GM21723 (cell line): ENCODE measurements at regions not wholly inside any gene's neighbourhood (a gene's known extent, or its start where the extent isn't known, plus 50 kb on each side); places are given as distances from the start of the nearest gene placed in this dataset.

Source experiments
- ATAC-seq: cut with Tn5 transposase; IDR thresholded peaks from one replicate; pipeline ENCODE4 v1.9.1; 2021; ENCODE audit warnings: mild to moderate bottlenecking, moderate library complexity; ENCODE audit not compliant: unreplicated experiment

DNA sequence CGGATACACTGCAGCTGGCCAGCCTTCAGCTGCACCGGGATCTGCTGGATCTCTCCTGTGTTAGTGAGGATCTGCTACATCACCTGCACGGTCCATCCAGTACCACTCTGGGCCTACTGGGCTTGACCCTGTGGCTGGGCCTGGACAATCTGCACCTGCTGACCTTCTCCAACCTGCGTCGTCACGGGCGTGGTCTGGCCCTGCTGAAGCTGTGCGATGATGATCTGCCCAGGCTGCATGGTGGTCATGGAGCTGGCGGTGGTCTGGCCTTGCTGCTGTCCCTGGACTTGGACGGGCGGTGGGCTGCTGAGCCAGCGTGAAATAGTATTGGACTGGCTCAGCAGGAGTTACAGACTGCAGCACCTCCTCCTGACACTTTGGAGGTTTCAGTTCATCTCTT, 137.1 kb upstream of the GAS1 start:
- no peak for ATAC-seq

DNA sequence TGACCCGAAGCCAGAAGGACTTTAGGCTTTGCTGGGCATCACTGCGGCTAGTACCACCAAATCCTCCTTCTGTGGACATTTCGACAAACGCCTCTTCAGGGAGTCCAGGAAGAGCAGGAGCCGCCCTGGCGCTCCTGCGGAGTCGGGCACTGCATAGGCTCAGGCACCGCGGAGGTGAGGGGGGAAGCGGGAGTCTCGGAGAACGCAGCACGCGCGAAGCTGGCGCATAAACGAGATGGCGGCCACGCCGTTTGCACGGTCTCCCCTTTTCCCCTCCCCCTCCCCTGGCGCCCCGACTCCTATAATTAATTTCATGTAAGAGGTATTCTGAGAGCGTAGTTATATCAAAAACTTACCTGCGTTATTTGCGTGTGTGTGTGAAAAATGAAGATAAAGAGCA, 137.8 kb upstream of the GAS1 start:
- no peak for ATAC-seq

DNA sequence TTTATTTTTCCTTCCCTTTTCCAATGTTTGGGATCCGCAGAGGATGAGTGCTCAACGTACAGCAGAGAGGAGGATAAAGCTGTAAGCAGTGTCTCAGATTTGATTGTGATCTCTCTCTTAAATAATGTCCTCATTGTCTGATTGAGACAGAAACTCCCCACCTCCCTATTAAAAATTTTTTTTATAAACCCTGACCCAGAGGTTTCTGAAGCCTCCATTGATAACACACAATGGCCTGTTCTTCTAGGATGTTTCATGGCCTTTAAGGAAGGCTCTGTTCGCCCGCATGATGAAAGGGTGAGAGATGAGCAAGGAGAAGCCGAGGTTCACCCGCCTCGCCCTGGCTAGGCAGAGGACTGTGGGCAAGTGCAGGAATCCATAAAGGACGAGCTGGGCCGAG, 138.2 kb upstream of the GAS1 start:
- ATAC-seq: no peak

DNA sequence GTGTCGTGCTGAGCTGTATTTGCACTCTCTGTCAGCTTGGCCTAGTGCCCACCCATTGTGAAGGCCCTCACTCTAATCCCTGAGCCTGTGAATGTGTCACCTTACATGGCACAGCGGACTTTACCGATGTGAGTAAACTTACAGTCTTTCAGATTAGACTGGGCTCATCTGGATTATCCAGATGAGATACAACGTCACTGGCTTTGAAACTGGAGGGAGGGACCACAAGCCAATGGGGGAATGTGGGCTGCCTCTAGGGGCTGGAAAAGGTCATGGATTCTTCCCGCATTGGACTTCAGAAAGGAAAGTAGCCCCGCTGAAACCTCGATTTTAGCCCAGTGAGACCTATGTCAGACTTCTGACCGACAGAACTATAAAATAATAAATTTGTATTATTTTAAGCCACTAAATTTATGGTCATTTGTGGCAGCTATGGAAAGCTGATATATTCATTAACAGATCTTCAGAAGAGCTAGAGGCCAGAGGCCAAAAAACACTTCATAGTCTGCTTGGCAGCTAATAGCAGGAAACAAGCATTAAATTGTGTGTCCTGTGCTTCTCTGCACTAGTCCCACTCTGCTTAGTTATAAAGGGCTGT, 139.0 kb upstream of the GAS1 start:
- no peak for ATAC-seq

DNA sequence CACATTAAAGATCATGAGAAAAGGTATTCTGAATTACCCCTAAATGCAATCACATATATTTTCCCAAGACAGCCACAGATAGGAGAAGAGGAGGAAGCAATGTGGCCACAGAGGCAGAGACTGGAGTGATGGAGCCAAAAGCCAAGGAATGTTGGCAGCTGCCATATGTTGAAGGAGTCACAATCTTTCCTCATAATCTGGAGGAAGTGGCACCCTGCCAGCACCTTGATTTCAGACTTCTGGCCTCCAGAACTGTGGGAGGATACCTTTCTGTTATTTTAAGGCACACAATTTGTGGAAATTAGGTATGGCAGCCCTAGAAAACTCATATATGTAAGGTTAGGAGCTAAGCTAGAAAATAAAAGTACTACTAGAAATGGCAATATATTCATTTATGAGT, 139.9 kb upstream of the GAS1 start:
- no peak for ATAC-seq

DNA sequence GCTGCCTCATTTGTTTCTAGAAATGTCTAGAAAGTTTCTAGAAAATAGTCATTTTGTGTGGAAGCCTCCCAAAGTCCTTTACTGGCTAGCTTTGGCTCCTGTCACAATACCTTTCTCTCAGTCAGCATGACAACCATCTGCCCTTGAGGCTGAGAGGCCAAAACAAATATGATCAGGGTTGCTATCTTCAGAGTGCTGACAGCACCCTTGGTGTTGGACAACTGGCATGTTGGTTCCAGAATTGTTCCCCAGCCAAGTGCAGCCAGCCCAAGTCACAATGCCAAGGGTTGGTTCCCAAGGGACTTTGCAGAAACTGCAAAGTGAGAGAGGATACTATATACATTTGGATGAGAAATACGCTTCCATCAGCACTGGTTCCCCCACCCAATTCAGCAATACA, 140.9 kb upstream of the GAS1 start:
- no peak for ATAC-seq

DNA sequence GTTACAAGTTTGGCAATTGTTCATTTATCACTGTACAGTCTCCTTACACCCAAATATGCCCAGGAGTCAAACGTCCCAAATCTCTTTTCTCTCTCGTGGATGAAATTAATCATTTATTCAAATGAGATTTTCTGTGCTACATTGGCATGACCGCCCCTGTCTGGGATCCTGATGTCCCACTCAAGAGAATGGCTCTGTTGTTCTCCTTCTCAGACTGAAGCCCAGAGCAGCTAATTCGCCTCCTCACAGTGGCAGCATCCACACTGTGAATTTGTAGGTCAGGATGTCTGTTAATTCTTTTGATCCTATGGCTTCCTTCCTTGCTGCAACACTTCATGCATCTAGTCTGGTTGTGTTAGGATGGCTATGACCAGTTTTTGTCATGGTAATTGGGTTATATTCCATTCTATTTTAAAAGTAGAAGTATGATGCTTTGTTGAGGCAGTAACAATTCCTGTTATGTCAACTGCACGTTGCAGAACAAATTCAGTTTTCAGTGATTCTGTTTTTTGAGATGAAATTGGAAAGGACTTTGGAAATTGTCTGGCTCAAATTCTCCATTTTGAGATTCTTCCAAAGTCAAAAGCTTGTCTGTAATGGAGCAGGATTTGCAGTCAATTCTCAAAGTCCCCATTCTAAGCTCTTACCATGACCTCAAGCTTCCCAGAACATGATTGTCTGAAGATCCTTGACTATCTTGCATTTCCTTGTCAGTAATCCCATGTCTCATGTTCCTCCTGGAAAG, 141.5 kb upstream of the GAS1 start:
- ATAC-seq: no peak

DNA sequence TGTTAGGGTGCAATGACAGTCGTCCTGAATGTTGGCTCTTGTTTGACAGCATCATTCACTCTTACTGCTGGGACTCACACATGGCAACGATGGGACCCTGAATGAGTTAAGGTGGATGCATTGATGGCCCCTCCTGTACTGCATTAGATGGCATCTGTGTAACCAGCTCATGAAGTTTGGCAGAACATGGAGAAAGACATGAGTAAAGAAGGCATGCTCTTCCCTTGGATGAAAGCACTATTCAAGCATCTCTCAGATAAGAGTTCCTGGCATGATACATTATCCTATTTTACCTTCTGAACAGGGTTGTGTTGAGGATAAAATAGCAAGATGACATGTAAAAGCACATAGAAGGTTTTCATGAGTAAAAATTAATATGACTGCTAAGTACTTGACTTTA, 142.2 kb upstream of the GAS1 start:
- no peak for ATAC-seq

DNA sequence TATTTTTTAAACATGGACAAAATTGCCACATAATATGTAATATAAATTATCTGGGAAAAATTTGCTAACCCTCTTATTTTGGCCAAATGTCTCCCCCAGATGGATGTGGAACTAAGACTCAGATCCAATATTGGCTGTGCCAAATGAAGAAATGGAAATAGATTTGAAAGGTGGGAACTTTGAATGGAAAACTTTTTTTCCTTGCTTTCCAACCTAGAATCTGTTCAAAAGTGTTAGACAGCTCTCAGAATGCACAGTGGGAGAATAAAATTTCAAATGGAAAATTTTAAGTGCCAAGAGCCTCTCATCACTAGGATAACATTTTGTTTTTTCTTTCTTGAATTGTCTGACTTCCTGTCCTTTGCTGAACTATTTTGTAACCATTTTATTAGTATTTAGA, 142.6 kb upstream of the GAS1 start:
- no peak for ATAC-seq

DNA sequence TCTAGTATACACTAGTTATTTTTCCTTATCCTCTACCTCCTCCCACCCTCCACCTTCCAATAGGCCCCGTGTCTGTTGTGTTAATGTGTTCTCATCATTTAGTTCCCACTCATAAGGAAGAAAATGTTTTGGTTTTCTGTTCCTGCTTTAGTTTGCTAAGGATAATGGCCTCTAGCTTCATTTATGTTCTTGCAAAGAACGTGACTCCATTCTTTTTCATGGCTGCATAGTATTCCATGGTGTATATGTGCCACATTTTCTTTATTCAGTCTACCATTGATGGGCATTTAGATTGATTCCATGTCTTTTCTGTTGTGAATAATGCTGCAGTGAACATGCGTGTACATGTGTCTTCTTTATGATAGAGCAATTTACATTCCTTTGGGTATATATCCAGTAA, 146.5 kb upstream of the GAS1 start:
- no peak for ATAC-seq

DNA sequence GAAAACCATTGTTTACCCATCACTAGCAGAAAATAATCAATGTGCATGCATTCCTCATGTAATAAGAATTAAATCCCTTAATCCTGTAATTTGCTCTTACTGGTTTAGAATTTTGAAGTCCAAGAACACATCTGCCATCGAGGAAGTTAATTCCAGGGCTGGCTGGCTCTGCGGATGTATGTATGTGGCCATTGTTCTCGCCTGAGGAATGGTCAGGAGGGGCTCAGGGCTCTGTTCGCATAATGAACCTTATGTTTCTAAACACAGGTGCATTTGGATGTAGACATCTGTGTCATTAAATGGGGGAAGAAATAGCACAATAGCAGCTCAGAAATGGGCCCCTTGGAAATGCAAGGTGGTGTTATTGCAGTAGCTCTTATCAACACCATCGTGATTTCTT, 148.6 kb upstream of the GAS1 start:
- no peak for ATAC-seq

DNA sequence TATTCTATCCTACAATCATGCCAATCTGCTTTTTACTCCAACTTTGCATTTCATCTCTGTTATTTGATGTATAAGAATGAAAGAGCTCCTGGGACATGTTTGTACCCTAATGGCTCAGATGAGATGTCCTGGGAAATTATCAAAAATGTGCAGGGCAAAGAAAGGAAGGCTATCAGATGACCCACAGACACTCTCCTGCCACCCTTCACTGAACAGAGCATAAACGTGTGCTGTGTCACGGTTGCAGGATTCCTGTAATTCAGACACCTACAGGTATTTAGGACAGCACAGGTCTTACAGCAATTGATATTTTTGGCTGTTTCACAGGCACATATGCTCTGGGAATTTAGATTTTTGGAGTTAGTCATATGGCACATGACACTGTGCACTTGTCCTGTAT, 149.2 kb upstream of the GAS1 start:
- ATAC-seq: no peak

DNA sequence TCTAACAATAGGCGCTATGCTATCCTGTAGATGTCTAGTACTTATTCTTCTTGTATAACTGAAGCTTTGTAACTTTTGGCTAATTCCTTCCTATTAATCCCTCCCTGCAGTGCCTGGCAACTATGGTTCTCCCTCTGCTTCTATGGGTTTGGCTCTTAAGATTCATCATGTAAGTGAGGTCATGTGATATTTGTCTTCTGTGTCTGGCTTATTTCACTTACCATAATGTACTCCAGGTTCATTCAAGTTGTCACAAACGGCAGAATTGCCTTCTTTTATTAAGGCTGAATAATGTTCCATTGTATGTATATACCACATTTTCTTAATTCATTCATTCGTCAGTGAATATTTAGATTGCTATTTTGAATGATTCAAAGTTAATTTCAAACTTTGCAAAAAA, 149.9 kb upstream of the GAS1 start:
- no peak for ATAC-seq

DNA sequence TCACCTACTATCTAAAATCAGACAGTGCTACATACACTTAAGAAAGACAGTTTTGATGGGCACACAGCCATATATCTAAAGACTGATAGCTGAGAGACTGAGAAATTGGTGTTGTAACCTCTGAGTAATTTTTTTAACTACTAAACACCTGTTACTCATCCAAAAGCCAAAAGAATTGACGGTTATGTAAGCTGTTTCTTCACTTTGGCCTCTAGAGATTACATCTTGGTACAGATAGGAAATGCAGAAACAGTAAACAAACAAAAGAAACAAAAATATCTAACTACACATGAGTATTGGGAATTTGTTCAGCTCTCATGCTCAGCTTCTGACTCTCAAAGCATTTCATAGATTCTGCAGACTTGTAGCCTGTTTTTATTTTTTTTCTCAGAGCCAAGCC, 152.1 kb upstream of the GAS1 start:
- no peak for ATAC-seq

DNA sequence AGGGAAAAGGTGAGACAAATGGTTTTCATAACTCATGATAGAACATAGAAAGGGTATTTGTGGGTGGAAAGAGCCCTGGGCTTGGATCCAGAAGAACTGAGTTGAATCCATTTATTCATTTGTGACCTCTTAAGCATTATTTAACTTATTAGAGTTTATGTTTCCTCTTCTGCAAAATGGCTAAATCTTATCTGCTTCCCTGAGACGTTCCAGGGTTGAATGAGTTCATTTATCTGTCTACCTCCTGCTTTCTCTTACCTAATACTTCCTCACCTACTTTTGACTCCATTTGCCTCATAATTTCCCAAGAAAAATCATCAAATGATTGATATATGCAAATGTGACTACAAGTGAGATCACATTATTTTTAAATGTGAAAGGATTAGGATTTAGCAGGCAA, 152.7 kb upstream of the GAS1 start:
- ATAC-seq: no peak

DNA sequence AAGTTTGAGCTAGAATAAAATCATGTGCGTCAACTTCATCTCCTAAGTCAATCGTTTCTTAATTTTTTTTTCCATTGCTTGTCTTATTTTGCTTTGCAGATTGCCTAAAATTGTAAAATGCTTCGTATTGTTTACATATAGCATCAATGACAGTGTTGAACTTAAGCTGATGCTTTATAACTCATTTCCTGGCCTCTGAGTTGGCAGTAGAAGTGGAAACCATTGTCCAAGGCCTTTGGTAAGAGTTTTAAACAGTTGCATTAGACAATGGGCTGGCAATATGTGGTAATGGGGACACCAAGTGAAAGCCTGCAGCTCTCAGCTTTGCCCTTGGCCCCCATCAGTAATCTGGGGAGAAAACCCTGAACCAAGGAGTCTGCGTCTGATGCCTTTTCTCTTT, 154.8 kb upstream of the GAS1 start:
- ATAC-seq: no peak

DNA sequence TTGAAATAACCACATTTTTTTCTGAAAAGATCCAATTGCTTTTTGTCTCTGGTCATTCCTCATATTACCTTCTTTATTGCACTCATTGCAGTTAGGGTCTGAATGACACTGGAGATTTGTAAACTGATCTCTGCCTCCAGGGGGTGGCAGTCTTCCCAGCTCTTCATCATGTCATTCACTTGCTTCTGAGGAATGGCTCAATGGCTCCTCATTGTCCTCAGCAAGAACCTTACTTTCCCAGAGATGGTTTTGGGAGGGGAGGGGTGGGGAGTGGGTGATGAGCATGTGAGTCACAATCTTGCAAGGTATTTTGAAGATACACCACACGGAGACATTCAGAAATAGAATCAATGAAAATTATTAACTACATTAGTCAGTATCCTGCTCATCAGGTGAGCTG, 159.8 kb upstream of the GAS1 start:
- no peak for ATAC-seq

DNA sequence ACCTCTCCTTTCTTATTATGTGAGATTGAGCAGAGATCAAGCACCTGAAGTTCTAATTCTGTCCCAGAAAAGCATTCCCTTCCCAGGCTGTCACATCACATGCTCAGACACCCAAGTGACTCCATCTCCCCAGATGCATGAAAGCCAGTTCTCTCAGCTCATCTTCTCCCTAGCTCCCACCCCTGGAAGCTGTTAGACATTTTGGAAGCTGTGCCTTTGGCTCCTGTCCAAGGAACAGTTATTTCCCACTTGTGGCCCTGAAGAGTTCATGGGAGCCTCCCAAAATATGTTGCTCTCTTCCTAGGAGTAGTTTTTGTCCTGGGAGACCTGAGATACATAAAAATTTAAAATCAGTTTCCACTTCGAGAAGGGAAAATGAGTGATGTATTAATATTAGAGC, 161.4 kb upstream of the GAS1 start:
- no peak for ATAC-seq

DNA sequence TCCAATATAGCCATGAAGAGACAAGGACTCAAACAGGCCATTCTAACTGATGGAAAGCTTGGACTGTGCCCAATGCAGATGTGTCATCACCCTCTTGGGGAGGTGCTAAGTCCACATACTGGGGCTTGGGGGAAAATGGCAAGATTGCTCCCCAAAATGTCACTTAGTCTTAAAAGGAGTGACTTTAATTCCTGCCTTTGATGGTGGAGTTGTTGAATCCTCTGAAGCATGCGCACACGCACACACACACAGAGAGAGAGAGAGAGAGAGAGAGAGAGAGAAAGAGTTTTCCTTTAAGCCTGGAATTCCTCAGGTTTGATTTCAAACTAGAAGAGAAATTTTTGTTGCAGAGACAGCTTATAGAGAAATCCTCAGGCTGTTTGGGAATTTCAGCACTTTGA, 161.9 kb upstream of the GAS1 start:
- ATAC-seq: no peak

DNA sequence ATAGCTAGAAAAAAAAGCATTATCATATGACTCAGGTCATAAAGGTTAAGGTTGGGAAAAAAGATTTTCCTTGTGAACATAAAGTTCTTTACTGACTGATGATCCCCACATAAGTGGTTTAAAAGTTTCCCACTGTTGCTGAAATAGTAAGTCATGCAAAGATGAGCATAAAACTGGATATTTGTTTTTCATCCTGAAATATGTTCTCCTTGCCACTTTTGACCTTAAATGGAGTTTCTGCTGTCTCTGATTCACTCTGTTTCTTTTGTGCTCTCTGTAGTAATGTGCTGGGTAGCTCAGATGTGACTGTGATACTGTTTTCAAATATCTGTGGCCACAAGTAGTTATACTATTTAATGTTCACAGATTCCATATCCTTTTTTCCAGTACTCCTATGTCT, 162.5 kb upstream of the GAS1 start:
- ATAC-seq: no peak

DNA sequence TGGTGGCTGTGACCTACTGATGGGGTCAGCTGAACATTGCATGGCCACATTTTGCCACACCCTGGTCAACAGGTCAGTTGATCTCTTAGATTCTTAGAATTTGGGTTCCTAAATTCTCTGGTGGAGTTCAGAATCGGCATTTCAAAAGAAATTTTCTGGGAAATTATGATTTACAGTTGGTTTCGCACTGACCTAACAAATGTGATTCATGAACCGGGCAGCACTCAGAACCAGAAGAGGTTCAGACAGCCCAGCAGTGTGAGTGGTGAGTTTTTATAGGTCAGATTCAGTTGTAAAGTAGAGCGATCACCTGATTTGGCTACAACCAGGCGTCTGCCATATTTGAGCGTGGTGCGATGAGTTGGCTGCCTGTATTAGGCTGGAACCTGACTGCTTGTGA, 163.7 kb upstream of the GAS1 start:
- ATAC-seq: no peak

DNA sequence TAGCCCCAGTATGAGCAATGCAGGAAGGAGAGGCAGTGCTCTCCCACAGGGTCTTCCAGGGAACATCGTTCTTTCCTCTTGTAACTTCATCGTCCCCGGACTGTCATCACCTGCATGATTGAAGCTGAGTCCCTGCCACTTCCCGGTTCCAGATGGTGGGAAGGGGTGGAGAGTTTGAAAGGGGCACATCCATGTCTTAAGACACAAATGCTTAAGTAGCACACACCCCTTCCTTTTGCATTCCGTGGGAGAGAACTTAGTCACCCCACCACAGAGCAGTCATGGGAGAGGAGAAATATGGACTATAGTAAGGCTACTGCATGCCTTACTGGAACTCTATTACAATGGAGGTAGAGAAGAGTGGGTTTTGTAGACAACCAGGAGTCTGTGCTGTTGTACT, 165.3 kb upstream of the GAS1 start:
- ATAC-seq: no peak

DNA sequence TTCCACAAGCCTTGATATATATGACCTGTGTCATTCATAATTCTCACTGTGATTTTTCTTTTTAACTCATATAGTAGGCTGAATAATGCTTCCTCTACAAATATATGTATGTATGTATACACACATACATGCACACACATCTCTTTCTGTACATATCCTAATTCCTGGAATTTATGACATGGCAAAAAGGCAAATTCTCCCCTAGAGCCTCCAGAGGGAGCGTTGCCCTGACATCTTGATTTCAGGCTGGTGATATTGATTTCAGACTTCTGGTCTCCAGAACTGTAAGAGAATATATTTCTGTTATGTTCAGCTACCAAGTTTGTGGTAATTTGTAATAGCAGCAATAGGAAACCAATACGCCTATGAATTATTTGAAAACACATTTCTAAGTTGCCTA, 166.6 kb upstream of the GAS1 start:
- ATAC-seq: no peak
